Vagina (tissue), 2 donors: ENCODE measurements at regions not wholly inside any gene's neighbourhood (a gene's known extent, or its start where the extent isn't known, plus 50 kb on each side); places are given as distances from the start of the nearest gene placed in this dataset.

Experiments used
- POLR2A ChIP-seq, 2 donors: fragments of 450-650 bp; IDR thresholded peaks; one replicate each; pipeline ENCODE4 v1.6.1; 2017; ENCODE audit warnings: antibody characterized with exemption in 2 of 2, mild to moderate bottlenecking in 2 of 2, moderate library complexity in 2 of 2
- POLR2AphosphoS5 ChIP-seq, 2 donors: sonication (generic); formaldehyde crosslinking; IDR thresholded peaks; one replicate each; pipeline ENCODE4 v1.9.0; 2017; ENCODE audit warnings: antibody characterized with exemption in 2 of 2, mild to moderate bottlenecking in 2 of 2, low read depth in 1 of 2; ENCODE audit not compliant: insufficient read depth in 1 of 2
- TF ChIP-seq, protein P1 (sequence below), 3 experiments: fragments of 450-650 bp in 2 of 3; fragments of 200-600 bp in 1 of 3; sonication (generic) in 1 of 3; IDR thresholded peaks; one replicate each; pipeline ENCODE4 v1.5.1; 2017 to 2019; ENCODE audit warnings: antibody characterized with exemption in 3 of 3, mild to moderate bottlenecking in 2 of 3, moderate library complexity in 2 of 3

DNA sequence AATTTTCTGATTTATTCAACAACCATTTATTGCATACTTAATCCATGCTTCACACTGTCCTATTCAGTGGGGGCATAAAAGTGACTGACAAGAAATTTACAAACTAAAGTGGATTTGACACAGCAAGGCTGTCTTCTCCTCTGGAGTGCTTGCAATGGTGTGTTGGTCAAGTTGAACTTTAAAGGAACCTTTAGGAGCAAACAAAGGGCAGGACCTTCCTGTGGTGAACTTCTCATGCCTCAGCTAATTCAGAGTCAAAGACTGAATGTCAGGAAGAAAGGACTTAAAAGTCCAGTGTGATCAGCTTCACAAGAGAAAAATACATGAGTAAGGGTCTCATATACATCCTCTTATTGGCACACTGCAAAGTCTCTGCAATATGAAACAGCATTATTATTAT is 60.8 kb upstream of the TENT5A start:
- TF ChIP-seq, protein P1, sequence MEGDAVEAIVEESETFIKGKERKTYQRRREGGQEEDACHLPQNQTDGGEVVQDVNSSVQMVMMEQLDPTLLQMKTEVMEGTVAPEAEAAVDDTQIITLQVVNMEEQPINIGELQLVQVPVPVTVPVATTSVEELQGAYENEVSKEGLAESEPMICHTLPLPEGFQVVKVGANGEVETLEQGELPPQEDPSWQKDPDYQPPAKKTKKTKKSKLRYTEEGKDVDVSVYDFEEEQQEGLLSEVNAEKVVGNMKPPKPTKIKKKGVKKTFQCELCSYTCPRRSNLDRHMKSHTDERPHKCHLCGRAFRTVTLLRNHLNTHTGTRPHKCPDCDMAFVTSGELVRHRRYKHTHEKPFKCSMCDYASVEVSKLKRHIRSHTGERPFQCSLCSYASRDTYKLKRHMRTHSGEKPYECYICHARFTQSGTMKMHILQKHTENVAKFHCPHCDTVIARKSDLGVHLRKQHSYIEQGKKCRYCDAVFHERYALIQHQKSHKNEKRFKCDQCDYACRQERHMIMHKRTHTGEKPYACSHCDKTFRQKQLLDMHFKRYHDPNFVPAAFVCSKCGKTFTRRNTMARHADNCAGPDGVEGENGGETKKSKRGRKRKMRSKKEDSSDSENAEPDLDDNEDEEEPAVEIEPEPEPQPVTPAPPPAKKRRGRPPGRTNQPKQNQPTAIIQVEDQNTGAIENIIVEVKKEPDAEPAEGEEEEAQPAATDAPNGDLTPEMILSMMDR (IDR thresholded peaks at IDR 0.05): no peak
- TF ChIP-seq POLR2A (IDR thresholded peaks at IDR 0.05) (no peak), POLR2AphosphoS5 (IDR thresholded peaks at IDR 0.05; ENCODE audit: insufficient read depth in 1 of 2, low read depth in 1 of 2) (no peak)
